ENCODE measurements at regions not wholly inside any gene's neighbourhood (a gene's known extent, or its start where the extent isn't known, plus 50 kb on each side); places are given as distances from the start of the nearest gene placed in this dataset.
"Not testable (repeated sequence)": the region's sequence is repeated elsewhere in the genome, so short reads cannot be mapped to it uniquely, and the experiment has no call there.

GRCh38 chr2:5188636-5189035 lies 503.5 kb upstream of the SOX11 start:
- no peak for DNase-seq

- no peak for DNase-seq
Observed at GRCh38 chr2:5190023-5190422, 502.2 kb upstream of the SOX11 start.

- DNase-seq, result no peak
Observed at GRCh38 chr2:5195636-5196035, 496.5 kb upstream of the SOX11 start.

GRCh38 chr2:5203134-5203755 lies 488.9 kb upstream of the SOX11 start:
- no peak for DNase-seq

GRCh38 chr2:5206742-5207141 lies 485.4 kb upstream of the SOX11 start:
- not testable (repeated sequence) for DNase-seq

- DNase-seq, result no peak
Observed at GRCh38 chr2:5215989-5216607, 476.1 kb upstream of the SOX11 start.

- no peak for DNase-seq
Observed at GRCh38 chr2:5227062-5227699, 465.0 kb upstream of the SOX11 start.

- DNase-seq, result no peak
Observed at GRCh38 chr2:5229574-5229973, 462.6 kb upstream of the SOX11 start.

GRCh38 chr2:5230444-5230843 lies 461.7 kb upstream of the SOX11 start:
- DNase-seq, result no peak

- DNase-seq, result no peak
Observed at GRCh38 chr2:5230855-5231254, 461.3 kb upstream of the SOX11 start.

GRCh38 chr2:5231287-5231686 lies 460.9 kb upstream of the SOX11 start:
- no peak for DNase-seq

GRCh38 chr2:5234563-5234962 lies 457.6 kb upstream of the SOX11 start:
- no peak for DNase-seq

GRCh38 chr2:5235701-5236100 lies 456.5 kb upstream of the SOX11 start:
- DNase-seq, result no peak

- peak; percentile 40 for DNase-seq
Observed at GRCh38 chr2:5236249-5236648, 455.9 kb upstream of the SOX11 start.

GRCh38 chr2:5242751-5243150 lies 449.4 kb upstream of the SOX11 start:
- DNase-seq, result no peak

GRCh38 chr2:5250482-5250881 lies 441.7 kb upstream of the SOX11 start:
- DNase-seq, result no peak

GRCh38 chr2:5253263-5253662 lies 438.9 kb upstream of the SOX11 start:
- DNase-seq, result no peak

- no peak for DNase-seq
Observed at GRCh38 chr2:5254791-5255332, 437.3 kb upstream of the SOX11 start.

- DNase-seq, result no peak
Observed at GRCh38 chr2:5263291-5263690, 428.9 kb upstream of the SOX11 start.

- no peak for DNase-seq
Observed at GRCh38 chr2:5264361-5264760, 427.8 kb upstream of the SOX11 start.

GRCh38 chr2:5285061-5285460 lies 407.1 kb upstream of the SOX11 start:
- no peak for DNase-seq

- DNase-seq, result no peak
Observed at GRCh38 chr2:5285872-5286769, 406.1 kb upstream of the SOX11 start.

All from right hindlimb (tissue), 1 donor.